Astrocyte (in vitro differentiated cells and primary cell): ENCODE measurements at regions not wholly inside any gene's neighbourhood (a gene's known extent, or its start where the extent isn't known, plus 50 kb on each side); places are given as distances from the start of the nearest gene placed in this dataset.

Source experiments
- DNase-seq: peaks from one replicate; pipeline ENCODE4 v3.0.0-alpha.2; 2010; ENCODE audit warnings: low read depth
- FAIRE-seq: peaks from 2 replicates; lab custom pipeline; 2011; peaks lifted over from hg19 to GRCh38; lab: Jason Lieb, UNC
- H2AFZ ChIP-seq: 2 replicates; pipeline ENCODE4 v1.6.0; 2012; ENCODE audit warnings: low read depth, low read length, inconsistent platforms
- H3K27ac ChIP-seq: 2 replicates; pipeline ENCODE4 v1.5.1; 2011; ENCODE audit warnings: low read depth, low read length, inconsistent platforms
- H3K27me3 ChIP-seq: 2 replicates; pipeline ENCODE4 v1.6.0; 2011; ENCODE audit warnings: low read length, inconsistent platforms; ENCODE audit not compliant: insufficient read depth
- H3K36me3 ChIP-seq: 2 replicates; pipeline ENCODE4 v1.5.1; 2011; ENCODE audit warnings: low read length, inconsistent platforms; ENCODE audit not compliant: insufficient read depth
- H3K4me1 ChIP-seq: 2 replicates; pipeline ENCODE4 v1.5.1; 2011; ENCODE audit warnings: low read length, inconsistent platforms; ENCODE audit not compliant: insufficient read depth
- H3K4me2 ChIP-seq: 2 replicates; pipeline ENCODE4 v1.6.0; 2012; ENCODE audit warnings: low read length, inconsistent platforms
- H3K4me3 ChIP-seq: 2 replicates; pipeline ENCODE4 v1.5.1; 2011; ENCODE audit warnings: low read depth, mild to moderate bottlenecking, low read length, inconsistent platforms; ENCODE audit not compliant: insufficient read depth
- H3K79me2 ChIP-seq: 2 replicates; pipeline ENCODE4 v1.6.0; 2012; ENCODE audit warnings: mild to moderate bottlenecking, low read length, inconsistent platforms; ENCODE audit not compliant: insufficient read depth
- H3K9ac ChIP-seq: 2 replicates; pipeline ENCODE4 v1.6.0; 2012; ENCODE audit warnings: mild to moderate bottlenecking, low read length, inconsistent platforms
- H3K9me3 ChIP-seq: 2 replicates; pipeline ENCODE4 v1.5.1; 2012; ENCODE audit warnings: low read depth, mild to moderate bottlenecking, low read length, inconsistent platforms; ENCODE audit not compliant: insufficient read depth
- H4K20me1 ChIP-seq: 2 replicates; pipeline ENCODE4 v1.6.0; 2012; ENCODE audit warnings: low read length, inconsistent platforms; ENCODE audit not compliant: insufficient read depth
- H3K27ac Mint-ChIP-seq: one replicate; pipeline ENCODE4 v1.8.0; 2021; ENCODE audit warnings: mild to moderate bottlenecking, mixed read lengths; ENCODE audit not compliant: unreplicated experiment
- H3K27me3 Mint-ChIP-seq: one replicate; pipeline ENCODE4 v1.8.0; 2021; ENCODE audit warnings: low read depth, mixed read lengths; ENCODE audit not compliant: unreplicated experiment
- H3K36me3 Mint-ChIP-seq: one replicate; pipeline ENCODE4 v1.8.0; 2021; ENCODE audit warnings: low read depth, mixed read lengths; ENCODE audit not compliant: unreplicated experiment
- H3K4me1 Mint-ChIP-seq: one replicate; pipeline ENCODE4 v1.8.0; 2021; ENCODE audit warnings: low read depth, mixed read lengths; ENCODE audit not compliant: unreplicated experiment
- H3K4me3 Mint-ChIP-seq: one replicate; pipeline ENCODE4 v1.8.0; 2021; ENCODE audit warnings: mild to moderate bottlenecking, moderate library complexity, mixed read lengths; ENCODE audit not compliant: unreplicated experiment
- H3K9me3 Mint-ChIP-seq: one replicate; pipeline ENCODE4 v1.8.0; 2021; ENCODE audit warnings: mild to moderate bottlenecking, mixed read lengths; ENCODE audit not compliant: unreplicated experiment
- CTCF ChIP-seq: IDR thresholded peaks from 2 replicates; pipeline ENCODE4 v1.5.1; 2011; ENCODE audit warnings: low read depth, mild to moderate bottlenecking, inconsistent platforms, low read length, moderate library complexity; ENCODE audit not compliant: insufficient read depth
- EZH2 ChIP-seq: IDR thresholded peaks from 2 replicates; pipeline ENCODE4 v1.6.1; 2012; ENCODE audit warnings: mild to moderate bottlenecking, low read length, inconsistent platforms; ENCODE audit not compliant: insufficient read depth

DNA sequence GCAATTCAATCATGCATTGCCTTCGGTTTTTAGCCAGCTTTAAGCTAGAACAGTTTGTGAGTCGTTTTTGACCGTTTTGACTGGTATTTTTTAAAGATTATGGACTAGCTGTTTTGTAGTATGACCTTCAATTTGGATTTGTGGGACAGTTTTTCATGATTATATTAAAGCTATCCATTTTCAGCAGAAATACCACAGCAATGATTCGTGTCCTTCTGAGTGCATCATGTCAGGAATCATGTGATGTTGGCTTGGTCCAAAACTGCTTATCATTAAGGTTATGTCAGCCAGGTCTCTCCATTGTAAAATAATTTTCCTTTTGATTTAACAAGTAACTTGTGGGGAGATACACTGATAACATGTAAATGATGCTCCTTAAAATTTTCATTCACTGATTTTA is 229.0 kb downstream of the POSTN start:
- no peaks in the 10 kb centered on the region for H3K27me3 Mint-ChIP-seq
- peak; percentile 53 for DNase-seq

GRCh38 chr13:37368501-37368900 is 230.1 kb downstream of the POSTN start:
- no peaks in the 10 kb centered on the region for H3K27me3 ChIP-seq
- no peak overlapping the region for H3K27ac ChIP-seq
- no peak overlapping the region for H3K4me3 Mint-ChIP-seq
- H3K4me3 ChIP-seq = no peak overlapping the region
- H3K9me3 Mint-ChIP-seq = no peaks in the 10 kb centered on the region
- no peak for DNase-seq
- peaks cover 8% of the 10 kb centered on the region for H3K4me1 Mint-ChIP-seq
- H3K9ac ChIP-seq = no peak overlapping the region
- H3K27me3 Mint-ChIP-seq = no peaks in the 10 kb centered on the region
- no peak overlapping the region for H2AFZ ChIP-seq
- no peak overlapping the region for H3K27ac Mint-ChIP-seq
- no peaks in the 10 kb centered on the region for H3K79me2 ChIP-seq
- no peaks in the 10 kb centered on the region for H4K20me1 ChIP-seq
- FAIRE-seq = no peak
- TF ChIP-seq CTCF = no peak
- no peaks in the 10 kb centered on the region for H3K36me3 ChIP-seq
- no peaks in the 10 kb centered on the region for H3K9me3 ChIP-seq
- H3K36me3 Mint-ChIP-seq = no peaks in the 10 kb centered on the region
- H3K4me1 ChIP-seq = no peaks in the 10 kb centered on the region
- no peak overlapping the region for H3K4me2 ChIP-seq

More for the DNA sequence above, 229.0 kb downstream of the POSTN start:
- Histone ChIP-seq H2AFZ (no peak overlapping the region), H3K9ac (no peak overlapping the region), H3K79me2 (no peaks in the 10 kb centered on the region), H3K4me3 (no peak overlapping the region), H3K4me2 (no peak overlapping the region), H3K36me3 (no peaks in the 10 kb centered on the region), H3K27ac (no peak overlapping the region), H4K20me1 (no peaks in the 10 kb centered on the region), H3K4me1 (no peaks in the 10 kb centered on the region), H3K9me3 (no peaks in the 10 kb centered on the region), H3K27me3 (no peaks in the 10 kb centered on the region)
- TF ChIP-seq EZH2 (no peak), CTCF (no peak)
- no peaks in the 10 kb centered on the region for H3K36me3 Mint-ChIP-seq
- peak; percentile 23 for FAIRE-seq
- peak overlapping the region; percentile 13 for H3K27ac Mint-ChIP-seq
- H3K9me3 Mint-ChIP-seq = no peaks in the 10 kb centered on the region
- H3K4me1 Mint-ChIP-seq = peaks cover 8% of the 10 kb centered on the region
- no peak overlapping the region for H3K4me3 Mint-ChIP-seq

- DNase-seq (no peak), FAIRE-seq (no peak)
- H3K4me3 ChIP-seq = no peak overlapping the region
- Mint-ChIP-seq H3K27ac (no peak overlapping the region), H3K27me3 (no peaks in the 10 kb centered on the region), H3K4me1 (peaks cover 12% of the 10 kb centered on the region), H3K4me3 (no peak overlapping the region), H3K36me3 (no peaks in the 10 kb centered on the region), H3K9me3 (no peaks in the 10 kb centered on the region)
- no peak overlapping the region for H3K9ac ChIP-seq
- H3K9me3 ChIP-seq = no peaks in the 10 kb centered on the region
- no peak overlapping the region for H3K27ac ChIP-seq
- TF ChIP-seq EZH2 = no peak
- TF ChIP-seq CTCF = no peak
- peaks cover 3% of the 10 kb centered on the region for H3K4me1 ChIP-seq
- H4K20me1 ChIP-seq = no peaks in the 10 kb centered on the region
- H2AFZ ChIP-seq = no peak overlapping the region
- H3K4me2 ChIP-seq = no peak overlapping the region
- no peaks in the 10 kb centered on the region for H3K79me2 ChIP-seq
- H3K27me3 ChIP-seq = no peaks in the 10 kb centered on the region
- H3K36me3 ChIP-seq = no peaks in the 10 kb centered on the region
Observed at GRCh38 chr13:37366044-37366770, 232.4 kb downstream of the POSTN start.
